Stimulated activated CD4-positive, alpha-beta T cell treated with anti-CD3 and anti-CD28 coated beads, Interleukin-4, amount 100 ng/mL, for 4 hours (primary cell): ENCODE measurements at regions not wholly inside any gene's neighbourhood (a gene's known extent, or its start where the extent isn't known, plus 50 kb on each side); places are given as distances from the start of the nearest gene placed in this dataset.
"Not testable (repeated sequence)": the region's sequence is repeated elsewhere in the genome, so short reads cannot be mapped to it uniquely, and the experiment has no call there.

Experiments
- DNase-seq, 2 experiments: peaks; one replicate each; pipeline ENCODE4 v3.0.0-alpha.2; 2020

GRCh38 chr15:44849701-44850403, 106.6 kb upstream of the TERB2 start:
- not testable (repeated sequence) for DNase-seq

- peak; percentile 51 to 62 for DNase-seq
These were observed 103.1 kb upstream of the TERB2 start for GRCh38 chr15:44853304-44853950.

- not testable (repeated sequence) for DNase-seq
These were observed 101.8 kb upstream of the TERB2 start for GRCh38 chr15:44854696-44855095.

GRCh38 chr15:44856284-44856683, 100.2 kb upstream of the TERB2 start:
- DNase-seq: not testable (repeated sequence)

- DNase-seq: not testable (repeated sequence)
These were observed 99.2 kb upstream of the TERB2 start for GRCh38 chr15:44857164-44857710.

GRCh38 chr15:44859088-44859487, 97.4 kb upstream of the TERB2 start:
- DNase-seq: not testable (repeated sequence)

- DNase-seq: not testable (repeated sequence)
These were observed 96.3 kb upstream of the TERB2 start for GRCh38 chr15:44860168-44860567.

- DNase-seq: no peak
These were observed 95.0 kb upstream of the TERB2 start for GRCh38 chr15:44861439-44861910.

GRCh38 chr15:44861917-44862316, 94.6 kb upstream of the TERB2 start:
- no peak for DNase-seq

- DNase-seq: not testable (repeated sequence)
These were observed 93.6 kb upstream of the TERB2 start for GRCh38 chr15:44862866-44863265.

- DNase-seq: not testable (repeated sequence)
These were observed 88.4 kb upstream of the TERB2 start for GRCh38 chr15:44868100-44868499.

GRCh38 chr15:44870125-44870524, 86.4 kb upstream of the TERB2 start:
- DNase-seq: not testable (repeated sequence)

- no peak for DNase-seq
These were observed 83.4 kb upstream of the TERB2 start for GRCh38 chr15:44873103-44873502.

- DNase-seq: no peak
These were observed 77.4 kb upstream of the TERB2 start for GRCh38 chr15:44879066-44879465.

- peak; percentile 4 to 28 for DNase-seq
These were observed 74.0 kb upstream of the TERB2 start for GRCh38 chr15:44882499-44882968.

- DNase-seq: no peak
These were observed 73.1 kb upstream of the TERB2 start for GRCh38 chr15:44883199-44883877.

GRCh38 chr15:44898890-44899651, 57.4 kb upstream of the TERB2 start:
- DNase-seq: not testable (repeated sequence)

GRCh38 chr15:44899775-44900174, 56.7 kb upstream of the TERB2 start:
- DNase-seq: not testable (repeated sequence)

GRCh38 chr15:44900796-44901195, 55.7 kb upstream of the TERB2 start:
- DNase-seq: not testable (repeated sequence)

- not testable (repeated sequence) for DNase-seq
These were observed 53.2 kb upstream of the TERB2 start for GRCh38 chr15:44903281-44903680.

GRCh38 chr15:44904651-44905340, 51.7 kb upstream of the TERB2 start:
- not testable (repeated sequence) for DNase-seq
